HK-2 (cell line): ENCODE measurements at regions not wholly inside any gene's neighbourhood (a gene's known extent, or its start where the extent isn't known, plus 50 kb on each side); places are given as distances from the start of the nearest gene placed in this dataset.
A peak's percentile ranks its signal among the peaks of the same experiment; 100 is the strongest.

ENCODE experiments used
- DNase-seq: peaks from one replicate; pipeline ENCODE4 v3.0.0-alpha.2; 2018; ENCODE audit not compliant: unreplicated experiment

DNA sequence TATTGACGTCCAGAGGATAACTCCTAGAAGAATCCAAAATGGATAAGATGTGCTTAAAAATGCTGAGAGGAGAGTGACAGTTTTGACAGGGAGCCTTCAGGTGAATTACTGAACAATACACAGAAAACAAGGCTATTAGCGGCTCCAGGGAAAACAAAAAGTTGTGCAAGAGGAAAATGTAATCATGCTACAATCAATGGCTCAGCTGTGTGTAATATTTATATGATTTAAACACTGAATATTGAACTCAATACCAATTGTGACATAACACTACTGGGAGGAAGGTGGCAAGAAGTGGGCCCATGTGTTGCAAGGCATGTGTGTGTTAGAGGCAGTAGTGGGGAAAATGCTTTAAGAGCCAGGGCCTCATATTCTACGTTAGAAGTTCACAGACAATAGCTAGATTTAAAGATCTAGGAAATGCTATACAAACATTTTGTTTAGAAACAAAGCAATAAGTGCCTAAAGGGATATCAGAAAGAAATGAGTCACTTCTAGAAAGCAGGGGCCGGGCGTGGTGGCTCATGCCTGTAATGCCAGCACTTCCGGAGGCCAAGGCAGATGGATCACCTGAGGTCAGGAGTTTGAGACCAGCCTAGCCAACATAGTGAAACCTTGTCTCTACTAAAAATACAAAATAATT, 253.2 kb upstream of the IRX5 start:
- DNase-seq: no peak

DNA sequence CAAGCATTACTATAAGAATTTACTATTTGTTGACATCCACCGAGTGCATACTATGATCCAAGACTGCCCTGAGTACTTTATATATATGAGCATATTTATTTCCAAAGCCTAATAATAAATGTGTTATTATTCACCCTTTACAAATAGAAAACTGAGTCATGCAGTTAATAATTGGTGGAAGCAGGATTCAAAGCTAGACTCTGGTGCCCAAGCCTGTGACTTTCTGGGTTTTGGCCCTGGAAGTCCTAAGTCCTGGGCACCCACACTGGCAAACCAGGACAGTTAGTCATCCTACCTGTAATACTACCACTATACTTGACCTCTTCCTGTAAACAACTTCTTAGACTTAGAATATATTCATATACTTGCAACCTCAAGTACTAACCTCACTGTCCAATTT, 257.4 kb upstream of the IRX5 start:
- DNase-seq: no peak

DNA sequence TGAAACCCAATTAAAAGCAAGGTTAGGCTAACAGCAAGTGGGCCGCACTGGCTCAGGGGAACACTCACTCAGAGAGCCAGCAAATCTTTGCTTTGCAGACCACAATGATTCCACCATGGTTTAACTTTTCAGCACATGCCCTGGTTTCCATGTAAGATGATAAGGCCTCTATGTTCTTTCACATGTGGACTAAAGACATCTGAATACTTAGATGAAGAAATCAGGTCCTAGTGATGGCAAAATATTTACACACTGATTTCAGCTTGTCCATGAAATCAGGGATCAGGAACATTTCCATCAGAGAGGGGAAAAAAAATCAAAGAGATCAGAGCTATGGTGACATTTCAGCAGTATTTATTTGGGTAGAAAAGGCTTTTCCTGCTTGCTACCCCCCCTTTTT, 258.2 kb upstream of the IRX5 start:
- DNase-seq: no peak

DNA sequence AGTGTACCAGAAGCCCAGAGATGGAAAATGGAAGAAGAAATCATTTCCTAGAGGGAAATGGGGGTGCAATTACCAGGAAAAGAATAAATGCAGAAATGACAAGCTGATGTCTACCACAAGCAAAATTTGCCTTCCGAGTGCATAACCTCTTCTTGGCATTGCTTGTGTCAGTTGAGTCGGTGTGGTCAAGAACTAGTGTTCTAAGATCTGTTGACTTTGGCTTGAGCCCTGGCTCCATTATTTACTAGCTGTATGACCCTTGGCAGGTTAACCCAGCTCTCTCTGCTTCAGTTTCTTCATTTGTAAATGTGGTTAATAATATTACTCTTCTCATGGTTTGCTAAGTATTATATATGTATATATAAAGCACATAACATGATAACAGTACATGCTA, 273.0 kb upstream of the IRX5 start:
- DNase-seq: no peak

DNA sequence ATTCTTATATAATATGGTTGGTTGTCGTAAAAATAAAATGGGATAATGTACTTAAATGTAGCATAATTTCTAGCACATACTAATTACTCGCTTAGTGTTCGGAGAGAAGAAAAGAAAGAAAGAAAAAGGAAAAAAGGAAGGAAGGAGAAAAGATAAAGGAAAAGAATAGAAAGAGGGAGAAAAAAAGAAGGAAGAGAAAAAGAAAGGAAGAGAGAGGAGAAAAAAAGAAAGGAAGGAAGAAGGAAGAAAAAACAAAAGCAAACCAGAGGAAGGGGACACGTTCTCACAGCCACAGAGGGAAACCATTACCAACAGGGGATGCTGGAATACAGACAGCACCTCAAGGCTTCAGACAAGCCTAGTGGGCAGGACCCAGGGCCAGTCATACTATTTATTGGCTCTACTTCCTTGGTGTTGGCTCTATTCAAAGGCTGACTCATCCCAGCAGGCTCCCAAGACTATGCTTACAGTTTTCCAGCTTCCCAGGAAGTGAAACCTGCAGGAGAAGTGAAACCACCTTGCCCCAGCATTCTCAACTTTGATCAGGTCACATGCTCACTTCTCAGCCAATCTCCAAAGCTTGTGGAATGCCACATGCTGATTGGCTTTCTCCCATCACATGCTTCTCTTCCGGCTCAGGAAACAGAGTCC, 273.5 kb upstream of the IRX5 start:
- DNase-seq: peak; percentile 38

DNA sequence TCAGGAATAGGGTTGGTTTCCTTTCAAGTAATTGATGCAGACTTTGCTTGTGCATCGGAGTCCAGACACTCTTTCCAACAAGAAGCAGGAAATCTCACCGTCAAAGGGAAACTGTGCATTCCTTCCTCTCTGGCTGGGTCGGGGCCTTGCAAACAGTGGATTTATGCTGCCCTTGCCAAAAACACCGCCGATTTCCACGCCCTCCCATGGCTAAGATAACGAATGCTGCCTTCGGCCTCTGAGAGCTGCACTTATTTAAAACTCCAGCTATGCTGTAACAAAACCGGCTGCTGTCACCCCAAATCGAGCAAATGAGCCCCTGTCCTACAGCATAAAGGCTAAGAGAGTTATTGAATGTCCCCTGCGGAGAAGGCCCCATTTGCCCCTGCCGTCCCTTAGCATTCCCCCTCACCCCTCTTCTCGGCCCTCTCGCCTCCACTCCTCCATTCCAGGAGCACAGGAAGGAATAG, 275.5 kb upstream of the IRX5 start:
- DNase-seq: no peak

DNA sequence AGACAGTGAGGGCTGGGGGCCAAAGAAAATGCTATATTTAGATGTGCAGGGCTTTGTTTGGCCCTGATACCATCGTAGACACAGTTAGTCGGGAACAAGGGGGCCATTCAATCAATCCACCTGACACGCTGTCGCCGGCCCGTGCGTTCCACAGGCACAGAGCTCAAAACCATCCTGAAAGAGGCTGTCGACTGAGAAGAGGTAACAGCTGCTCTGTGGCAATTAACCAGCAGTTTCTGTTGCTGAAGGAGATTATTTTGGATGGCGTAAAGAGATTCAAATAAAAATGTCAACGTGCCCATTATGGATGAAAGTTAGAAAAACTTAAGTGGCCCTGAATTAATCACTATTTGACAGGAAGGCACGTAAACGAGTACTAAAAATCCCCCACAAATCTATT, 276.2 kb upstream of the IRX5 start:
- DNase-seq: no peak

DNA sequence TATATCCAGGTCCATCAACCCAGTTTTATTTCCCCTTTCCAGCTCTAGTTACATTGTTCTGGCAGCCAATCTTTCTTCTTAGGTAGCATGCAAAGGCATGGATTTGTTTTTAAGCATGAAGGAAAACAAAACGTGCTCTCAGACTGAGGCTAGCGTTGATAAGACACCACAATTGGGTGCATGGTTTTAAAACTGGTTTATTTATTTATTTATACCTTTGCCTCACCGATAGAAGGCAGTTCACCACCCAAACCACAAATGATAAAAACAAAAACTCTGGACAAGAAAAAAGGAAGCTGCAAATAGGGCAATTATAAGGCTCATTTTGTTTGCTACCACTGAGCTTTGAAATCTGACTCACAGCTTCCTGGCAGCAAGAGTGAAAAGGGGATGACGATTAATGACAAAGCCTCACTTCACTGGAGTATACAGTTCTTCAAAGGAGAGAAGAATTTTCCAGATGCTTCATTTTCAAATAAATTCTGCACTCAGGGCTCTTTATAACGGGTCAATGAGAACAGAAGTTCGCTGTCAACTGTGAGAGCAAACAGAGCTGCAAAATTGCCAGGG, 278.4 kb upstream of the IRX5 start:
- DNase-seq: no peak

DNA sequence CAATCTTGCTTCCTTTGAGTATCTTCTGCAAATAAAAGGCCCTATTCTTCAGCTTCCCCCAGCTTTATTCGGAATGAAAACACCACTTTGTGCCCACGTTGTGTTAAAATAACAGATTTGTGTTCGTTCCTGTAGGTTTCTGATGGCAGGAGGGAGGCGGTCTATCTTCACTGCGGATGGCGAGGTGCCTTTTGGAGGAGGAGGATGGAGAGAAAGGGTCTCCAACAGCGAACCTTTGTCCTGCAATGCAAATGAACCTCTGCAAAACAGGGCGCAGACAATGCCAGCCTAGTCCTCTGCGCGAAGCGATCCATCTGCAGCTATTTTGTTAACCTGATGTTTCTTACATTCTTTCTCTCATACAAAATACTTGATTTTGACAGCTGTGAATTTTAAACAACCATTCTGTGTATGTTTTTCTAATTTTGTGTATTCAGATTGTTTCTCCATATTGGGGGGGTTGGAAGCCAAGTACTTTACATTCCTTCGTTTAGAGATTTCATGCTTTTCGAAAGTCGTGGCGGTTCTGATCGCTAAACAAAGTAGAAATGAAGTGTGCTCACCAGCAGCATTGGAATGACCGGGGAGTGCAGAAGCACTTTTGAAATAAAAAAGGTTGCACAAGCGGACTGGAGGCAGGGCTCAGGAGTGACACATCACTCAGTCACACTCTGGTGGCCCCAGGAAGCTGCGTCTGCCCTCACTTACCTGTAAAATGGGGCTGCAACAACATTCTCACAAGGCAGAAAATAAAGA, 279.0 kb upstream of the IRX5 start:
- no peak for DNase-seq

DNA sequence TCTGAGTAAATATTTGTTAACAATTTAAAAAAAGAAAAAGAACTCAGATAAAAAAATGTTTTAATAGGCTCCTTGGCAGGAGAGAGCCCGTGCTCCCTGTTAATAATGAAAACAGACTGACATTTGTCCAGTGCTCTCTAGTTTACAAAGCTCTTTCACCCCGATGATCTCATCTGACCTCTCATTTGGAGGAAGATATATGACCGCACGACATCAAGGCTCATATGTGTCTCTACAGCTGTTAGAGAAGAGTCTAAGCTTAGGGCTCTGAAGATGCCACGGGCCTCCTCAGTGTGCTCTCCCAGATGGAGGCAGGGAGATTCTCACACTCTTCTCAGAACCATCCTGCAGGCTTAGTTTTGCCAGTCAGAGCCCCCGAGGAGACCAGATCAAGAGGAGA, 280.8 kb upstream of the IRX5 start:
- no peak for DNase-seq

DNA sequence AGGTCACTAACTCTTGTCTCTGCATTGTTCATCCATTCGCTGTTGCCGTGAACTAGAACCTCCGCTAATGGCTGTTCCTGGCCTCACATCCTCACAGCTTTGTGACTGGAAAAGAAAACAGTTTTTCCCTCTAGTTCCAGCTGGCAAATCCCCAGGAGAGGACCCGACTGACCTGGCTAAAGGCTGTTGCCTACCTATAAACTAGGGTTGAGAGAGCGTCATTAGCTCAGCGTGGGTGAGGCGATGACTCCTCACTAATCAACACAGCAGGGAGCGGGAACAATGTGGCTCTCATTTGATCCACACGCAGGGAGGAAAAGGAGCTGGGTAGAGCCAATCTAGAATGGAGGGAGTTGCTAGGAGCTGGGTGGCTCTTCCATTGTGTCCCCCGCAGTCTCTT, 282.1 kb upstream of the IRX5 start:
- DNase-seq: no peak

DNA sequence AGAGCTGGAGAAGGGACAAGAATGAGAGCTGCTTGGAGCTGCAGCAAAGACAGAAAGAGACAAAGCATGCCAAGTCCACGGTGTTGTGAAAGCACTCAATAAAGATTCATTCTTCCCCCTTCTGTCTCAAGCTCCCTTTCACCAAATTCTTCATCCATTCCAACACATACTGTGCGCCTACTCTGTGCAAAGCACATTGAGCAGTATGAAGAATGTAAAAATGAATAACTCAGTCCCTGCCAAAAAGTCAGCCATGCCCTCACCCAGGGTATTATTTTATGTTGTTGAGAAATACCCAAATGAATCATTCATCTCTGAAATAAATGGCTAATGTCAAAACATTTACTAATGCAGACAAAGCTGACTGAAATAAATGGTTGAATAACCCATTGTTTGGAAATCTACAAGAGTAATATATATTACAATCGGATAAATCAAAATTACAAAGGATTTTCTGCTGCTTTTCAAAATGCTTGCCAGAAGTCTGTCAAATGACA, 282.9 kb upstream of the IRX5 start:
- DNase-seq: no peak

DNA sequence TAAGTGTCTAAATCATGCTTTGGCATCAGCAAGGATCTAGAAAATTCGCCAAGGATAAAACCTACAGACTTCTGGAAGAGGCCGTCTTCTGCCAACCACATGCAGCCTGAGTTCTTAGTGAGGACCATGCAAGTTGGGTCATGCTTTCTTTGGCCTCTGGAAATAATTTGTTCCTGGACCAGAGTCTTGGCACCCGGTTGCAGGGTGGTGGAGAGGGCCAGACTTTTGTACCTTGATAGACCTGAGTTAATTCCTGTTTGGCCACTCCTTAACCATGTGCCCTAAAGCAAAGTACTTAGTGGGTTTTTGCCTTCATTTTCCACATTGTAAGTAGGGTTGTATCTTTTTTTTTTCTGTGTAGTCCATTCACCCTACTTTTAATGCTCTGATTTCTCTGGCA, 283.4 kb upstream of the IRX5 start:
- DNase-seq: no peak

DNA sequence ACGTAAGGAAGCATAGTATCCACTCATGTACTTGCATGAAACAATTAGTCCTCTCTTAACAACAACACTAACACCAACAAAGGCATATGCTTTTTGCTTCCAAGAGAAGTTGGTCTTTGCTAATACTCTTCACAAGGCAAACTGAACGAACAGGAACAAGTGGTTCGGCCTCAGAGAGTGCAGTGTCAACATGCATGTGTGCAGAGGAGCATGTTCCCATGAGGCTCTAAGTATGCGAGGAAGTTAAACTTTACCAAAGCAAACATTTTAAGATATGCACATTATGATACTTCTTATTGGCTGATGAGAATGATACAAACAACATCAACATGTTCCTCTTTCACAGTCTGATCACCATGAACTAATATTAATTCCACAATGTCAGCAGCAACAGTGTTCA, 285.3 kb upstream of the IRX5 start:
- DNase-seq: no peak

DNA sequence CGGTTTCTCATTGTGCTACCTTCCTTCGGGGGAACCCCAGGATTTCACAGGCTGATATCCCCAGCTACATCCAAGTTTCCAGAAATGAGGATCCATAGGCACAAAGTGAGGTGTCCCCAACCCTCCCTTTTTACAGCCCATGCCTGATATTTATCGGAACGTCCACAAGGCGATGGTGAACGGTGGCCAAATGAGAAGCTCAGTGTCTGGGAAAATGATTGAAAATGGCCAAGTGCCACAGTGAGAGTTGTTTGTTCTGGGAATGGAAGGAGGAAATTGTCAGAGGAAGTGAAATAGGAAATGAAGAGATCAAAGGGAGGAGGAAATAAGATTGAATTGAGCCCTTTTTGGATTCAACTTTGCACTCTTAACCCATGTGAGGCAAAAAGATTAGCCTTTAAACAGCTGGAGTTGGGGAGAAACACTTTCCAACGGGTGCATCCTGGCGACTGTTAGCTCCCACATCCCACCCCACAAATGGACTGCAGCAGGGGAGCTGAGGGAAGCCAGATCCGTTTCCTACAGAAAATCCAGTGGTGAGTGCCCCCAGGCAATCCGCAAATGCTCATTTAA, 294.4 kb upstream of the IRX5 start:
- DNase-seq: no peak

DNA sequence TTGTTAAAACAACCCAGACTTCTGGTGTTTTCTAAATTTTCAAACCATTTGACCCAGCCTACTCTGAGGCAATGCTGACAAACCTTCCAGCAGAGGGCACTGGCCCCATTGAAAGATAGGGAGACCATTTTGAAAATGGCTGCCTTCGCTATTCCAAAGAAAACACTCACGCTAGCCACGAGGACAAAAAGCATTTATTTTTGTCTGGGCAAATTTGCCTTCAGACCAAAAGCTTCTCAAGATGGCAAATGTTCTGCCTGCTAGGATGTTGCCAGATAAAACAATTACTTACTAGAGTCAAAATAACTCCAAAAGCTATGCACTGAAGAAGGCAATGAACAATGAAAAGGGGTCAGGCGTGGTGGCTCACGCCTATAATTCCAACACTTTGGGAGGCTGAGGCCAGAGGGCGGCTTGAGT, 296.7 kb upstream of the IRX5 start:
- no peak for DNase-seq

DNA sequence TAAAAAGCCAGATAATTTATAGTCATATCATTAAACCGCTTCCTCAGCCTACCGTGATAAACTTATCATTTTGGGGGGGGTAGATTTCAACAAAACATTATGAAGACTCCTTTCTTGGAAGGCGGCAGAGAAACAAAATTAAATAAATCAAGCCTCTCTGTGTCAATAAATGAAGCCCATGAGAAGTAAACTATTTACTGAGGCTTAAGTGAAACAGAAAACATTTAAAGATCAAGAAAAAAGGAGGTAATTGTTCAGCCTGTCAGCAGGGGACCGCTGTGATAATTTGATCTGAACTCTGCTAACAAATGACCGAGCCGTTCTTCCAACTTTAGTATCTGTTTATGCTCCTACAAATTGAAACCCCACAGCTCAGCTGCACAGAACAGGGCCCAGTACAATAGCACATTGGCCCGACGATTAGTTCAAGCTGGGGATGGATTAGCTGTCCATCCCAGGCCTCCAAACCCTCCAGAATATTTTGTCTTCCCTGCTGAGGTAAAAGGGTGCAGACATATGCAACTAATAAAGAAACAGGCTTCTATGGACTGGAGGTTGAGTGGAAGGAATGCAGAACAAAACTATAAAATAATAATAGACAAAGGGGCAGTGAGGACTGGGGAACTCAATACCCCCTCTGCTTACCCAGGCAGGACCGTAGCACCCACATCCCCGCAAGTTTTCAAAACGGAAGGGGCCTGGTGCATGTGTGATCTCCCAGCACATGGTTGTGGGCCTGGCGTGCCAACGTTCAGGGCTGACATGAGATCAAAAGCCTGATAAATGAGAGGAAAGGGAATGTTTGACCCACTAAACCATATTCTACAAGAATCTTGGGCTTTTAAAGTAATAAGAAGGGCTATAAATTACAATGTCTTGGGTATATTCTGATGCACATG, 298.1 kb upstream of the IRX5 start:
- no peak for DNase-seq

DNA sequence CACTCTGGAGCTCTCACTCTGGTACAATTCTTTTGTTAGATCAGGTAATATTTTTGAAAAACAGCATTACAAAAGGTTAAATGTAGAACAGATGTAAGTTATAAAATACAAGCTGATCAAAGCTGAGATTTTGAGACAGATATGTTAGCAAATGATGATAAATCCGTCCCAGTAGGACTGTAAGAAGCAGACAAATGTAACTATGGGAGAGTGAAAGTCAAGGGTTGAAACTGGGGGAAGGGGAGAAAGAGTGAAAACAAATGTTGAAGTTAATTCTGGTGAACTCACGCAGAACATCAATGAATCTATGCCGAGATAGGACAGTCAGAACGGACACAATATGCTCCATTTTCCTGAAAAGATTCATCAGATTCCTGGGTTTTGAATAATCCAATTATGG, 298.9 kb upstream of the IRX5 start:
- DNase-seq: no peak

DNA sequence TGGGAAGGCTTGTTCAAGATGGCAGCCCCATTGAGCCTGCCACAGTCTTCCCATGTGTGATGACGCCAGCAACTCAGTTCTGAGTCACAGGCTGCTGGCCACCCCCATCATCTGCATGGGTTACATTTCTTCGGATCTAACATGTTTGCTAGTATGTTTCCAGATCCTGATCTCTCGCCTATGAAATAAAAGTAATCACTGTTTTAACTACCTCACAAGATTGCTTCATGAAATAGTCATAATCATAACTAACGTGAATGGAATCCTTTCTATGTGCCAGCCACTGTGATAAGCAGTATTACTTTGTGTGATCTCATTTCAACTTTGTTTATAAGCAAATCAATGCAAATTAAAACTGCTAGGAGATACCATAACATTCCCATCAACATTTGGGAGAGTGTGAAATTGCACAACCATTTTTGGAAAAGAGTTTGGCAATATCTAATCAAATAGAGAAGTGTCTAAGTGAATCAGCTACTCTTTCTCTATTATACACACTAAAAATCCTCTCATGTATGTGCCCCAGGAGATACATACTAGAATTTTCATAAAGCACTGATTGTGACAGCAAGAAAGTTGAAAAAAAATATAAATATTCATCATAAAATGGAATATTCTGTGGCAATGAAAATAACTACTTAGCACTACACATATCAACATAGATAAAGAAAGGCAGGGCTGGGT, 300.2 kb upstream of the IRX5 start:
- no peak for DNase-seq

DNA sequence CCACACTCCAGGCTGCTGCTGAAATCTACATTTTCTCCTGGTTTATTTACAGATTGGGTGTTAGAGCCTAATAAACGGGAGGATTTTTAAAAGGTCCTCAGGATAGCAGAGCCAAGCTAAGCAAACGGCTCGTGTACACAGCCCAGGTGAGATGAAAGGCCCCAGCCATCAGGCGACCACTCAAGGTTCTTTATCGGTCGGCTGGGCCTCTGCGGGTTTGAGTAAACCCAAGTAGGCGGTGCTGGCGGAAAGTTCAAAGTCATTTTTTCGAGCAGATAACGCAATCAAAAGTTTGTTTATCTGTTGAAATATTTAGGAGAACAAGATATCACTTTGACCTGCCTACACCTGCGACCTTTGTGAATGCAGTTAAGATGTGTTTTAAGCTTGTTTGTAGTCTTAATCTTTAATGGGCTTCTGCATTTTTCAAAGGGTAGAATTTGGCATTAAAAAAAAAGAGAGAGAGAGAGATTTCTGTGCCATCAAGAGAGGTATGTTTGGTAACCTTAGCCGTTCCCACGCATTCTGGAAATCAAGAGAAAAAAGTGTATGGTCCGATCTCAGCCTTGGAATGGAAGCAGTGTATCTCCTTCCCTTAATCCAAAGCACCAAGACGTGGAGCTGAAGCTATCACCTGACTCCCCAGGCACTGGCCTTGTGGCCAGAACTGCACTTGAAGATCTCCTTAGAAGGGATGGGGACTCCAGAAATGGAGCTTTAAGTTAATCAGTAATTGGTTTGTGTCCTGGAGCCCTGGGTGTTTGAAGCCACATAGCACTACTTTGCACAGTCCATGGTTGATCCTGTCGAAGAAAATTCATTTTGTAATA, 301.7 kb upstream of the IRX5 start:
- no peak for DNase-seq
